Pancreas (tissue), 10 donors: ENCODE measurements at regions not wholly inside any gene's neighbourhood (a gene's known extent, or its start where the extent isn't known, plus 50 kb on each side); places are given as distances from the start of the nearest gene placed in this dataset.

Experiments
- ATAC-seq, 4 donors: fragments of 200-7000 bp; cut with Tn5 transposase; one replicate each; pipeline versions ENCODE4 v1.8.0 to v1.9.1; 2020; ENCODE audit warnings: mild to moderate bottlenecking in 4 of 4, moderate library complexity in 4 of 4
- DNase-seq, 6 donors: peaks; one replicate each; pipeline ENCODE4 v3.0.0-alpha.2; 2020
- FAIRE-seq: peaks from 2 replicates; lab custom pipeline; 2012; peaks lifted over from hg19 to GRCh38; lab: Jason Lieb, UNC
- H3K27ac ChIP-seq, 4 donors: fragments of 200-600 bp; sonication (generic); 1 replicate in 3 of 4; 2 replicates in 1 of 4; pipeline versions ENCODE4 v1.5.0 to v1.8.0; 2020
- H3K27me3 ChIP-seq, 4 donors: fragments of 200-600 bp; one replicate each; pipeline ENCODE4 v1.8.0; 2021
- H3K36me3 ChIP-seq, 3 donors: fragments of 200-600 bp; sonication (generic) in 1 of 3; one replicate each; pipeline versions ENCODE4 v1.5.0 to v1.8.0; 2020 to 2021
- H3K4me1 ChIP-seq, 3 donors: fragments of 200-600 bp; one replicate each; pipeline ENCODE4 v1.8.0; 2021
- H3K4me3 ChIP-seq, 4 donors: fragments of 200-600 bp; sonication (generic) in 2 of 4; one replicate each; pipeline versions ENCODE4 v1.5.0 to v1.8.0; 2020 to 2021
- H3K9me3 ChIP-seq, 4 donors: fragments of 200-600 bp; one replicate each; pipeline ENCODE4 v1.8.0; 2021
- CTCF ChIP-seq, 4 donors: fragments of 200-600 bp; sonication (generic) in 3 of 4; IDR thresholded peaks; one replicate each; pipeline versions ENCODE4 v1.5.0 to v1.8.0; 2021; ENCODE audit warnings: antibody characterized with exemption in 4 of 4
- WGBS, 2 donors: extraction: QIAGEN DNeasy Blood & Tissue Kit; methylation state at CpG; one replicate each; pipeline ENCODE4 v1.1.7; 2013; 5-methylcytosine and 5-hydroxymethylcytosine counted together
- intact Hi-C, 3 donors: fragments of 100-400 bp; cut with DNase I; formaldehyde crosslinking; loops; one replicate each; pipeline versions ENCODE4 v1.11.1 to v1.14.2; 2022
- donor health status: healthy with polysubstance abuse.
- donor health status: DM: no; HTN: no; CAD: no; lungs with moderate emphysema.
- donor health status: DM: no; HTN: no; CAD: no.
- donor health status: control.
- donor health status: control.
- donor health status: Bipolar disorder and iron deficiency.
- donor health status: DM: yes; HTN: yes; CAD: no.
- donor health status: DM: no; HTN: no; CAD: no.
- donor health status: DM: no; HTN: no; CAD: no.
- donor health status: DM: yes; HTN: yes; CAD: no.

GRCh38 chr4:145341381-145341780 is 140.3 kb upstream of the SMAD1 start:
- intact Hi-C loops = no loop called here
- Histone ChIP-seq H3K4me3 (no peak overlapping the region), H3K4me1 (peaks cover 0 to 4% (median 0%) of the 10 kb centered on the region in 3 donors), H3K9me3 (no peaks in the 10 kb centered on the region), H3K27ac (no peak overlapping the region), H3K36me3 (no peaks in the 10 kb centered on the region), H3K27me3 (no peaks in the 10 kb centered on the region)
- no peak for TF ChIP-seq CTCF (IDR thresholded peaks at IDR 0.05)
- whole genome bisulfite sequencing, 2 donors = 78 to 81% methylated on average over 1 of the region's 1 CpG
- FAIRE-seq (no peak), ATAC-seq (no peak), DNase-seq (no peak)

GRCh38 chr4:145340071-145340675 is 141.5 kb upstream of the SMAD1 start:
- no peak for TF ChIP-seq CTCF (IDR thresholded peaks at IDR 0.05)
- 42 to 44% methylated on average over 7 of the region's 7 CpGs for WGBS, 2 donors
- Histone ChIP-seq H3K9me3 (no peaks in the 10 kb centered on the region), H3K4me1 (peaks cover 0 to 4% (median 0%) of the 10 kb centered on the region in 3 donors), H3K36me3 (no peaks in the 10 kb centered on the region), H3K27me3 (no peaks in the 10 kb centered on the region), H3K27ac (no peak overlapping the region), H3K4me3 (no peak overlapping the region)
- no peak for FAIRE-seq
- DNase-seq = peak in 4 of 6 donors; percentile 16 to 33 (median 24)
- intact Hi-C loops = no loop called here
- ATAC-seq = peak in 3 of 4 donors; percentile 54 to 73 (median 59)

GRCh38 chr4:145339075-145339725 is 142.5 kb upstream of the SMAD1 start:
- peak; percentile 58 to 77 (median 76) for ATAC-seq
- H3K27ac ChIP-seq = no peak overlapping the region
- intact Hi-C loops = no loop called here
- TF ChIP-seq CTCF (IDR thresholded peaks at IDR 0.05) = no peak
- no peaks in the 10 kb centered on the region for H3K36me3 ChIP-seq
- no peak overlapping the region for H3K4me3 ChIP-seq
- no peak for DNase-seq
- FAIRE-seq = no peak
- H3K9me3 ChIP-seq = no peaks in the 10 kb centered on the region
- H3K27me3 ChIP-seq = no peaks in the 10 kb centered on the region
- peaks cover 0 to 4% (median 0%) of the 10 kb centered on the region in 3 donors for H3K4me1 ChIP-seq
- WGBS, 2 donors = 79 to 95% methylated on average over 3 of the region's 3 CpGs

- no peak for TF ChIP-seq CTCF (IDR thresholded peaks at IDR 0.05)
- Histone ChIP-seq H3K36me3 (no peaks in the 10 kb centered on the region), H3K4me1 (peaks cover 0 to 5% (median 2%) of the 10 kb centered on the region in 3 donors), H3K4me3 (no peak overlapping the region), H3K27me3 (no peaks in the 10 kb centered on the region), H3K9me3 (no peaks in the 10 kb centered on the region), H3K27ac (no peak overlapping the region)
- intact Hi-C loops = no loop called here
- WGBS, 2 donors = 85 to 89% methylated on average over 3 of the region's 3 CpGs
- DNase-seq (no peak), ATAC-seq (no peak), FAIRE-seq (no peak)
These were observed 143.1 kb upstream of the SMAD1 start for GRCh38 chr4:145338568-145338967.

GRCh38 chr4:145337391-145337790 is 144.3 kb upstream of the SMAD1 start:
- no peak for TF ChIP-seq CTCF (IDR thresholded peaks at IDR 0.05)
- no peak for DNase-seq
- ATAC-seq = no peak
- no peak overlapping the region for H3K4me3 ChIP-seq
- H3K9me3 ChIP-seq = no peaks in the 10 kb centered on the region
- no peaks in the 10 kb centered on the region for H3K36me3 ChIP-seq
- peaks cover 0 to 11% (median 7%) of the 10 kb centered on the region in 3 donors for H3K4me1 ChIP-seq
- no peaks in the 10 kb centered on the region for H3K27me3 ChIP-seq
- intact Hi-C loops = no loop called here
- WGBS, 2 donors = 94 to 96% methylated on average over 2 of the region's 2 CpGs
- no peak for FAIRE-seq
- no peak overlapping the region for H3K27ac ChIP-seq
